ENCODE measurements at regions not wholly inside any gene's neighbourhood (a gene's known extent, or its start where the extent isn't known, plus 50 kb on each side); places are given as distances from the start of the nearest gene placed in this dataset.
"Not testable (repeated sequence)": the region's sequence is repeated elsewhere in the genome, so short reads cannot be mapped to it uniquely, and the experiment has no call there.

- Mint-ChIP-seq H3K4me3 (peak overlapping the region; percentile 43), H3K36me3 (no peaks in the 10 kb centered on the region), H3K9me3 (peaks cover 13% of the 10 kb centered on the region), H3K27ac (peak overlapping the region; percentile 67), H3K4me1 (no peaks in the 10 kb centered on the region), H3K27me3 (ENCODE audit: low read depth) (peaks cover 10% of the 10 kb centered on the region)
- TF ChIP-seq CTCF (IDR thresholded peaks at IDR 0.05; ENCODE audit: unreplicated experiment), result no peak
- DNase-seq (ENCODE audit: low spot score in 2 of 2, unreplicated experiment in 2 of 2), result peak in 1 of 2 experiments; percentile 45
Observed at GRCh38 chrX:989959-990510, 222.4 kb downstream of the CRLF2 start.

GRCh38 chrX:988530-988929, 223.9 kb downstream of the CRLF2 start:
- peaks cover 10% of the 10 kb centered on the region for H3K27me3 Mint-ChIP-seq (ENCODE audit: low read depth)
- H3K4me1 Mint-ChIP-seq; H3K4me3 Mint-ChIP-seq; H3K27ac Mint-ChIP-seq; DNase-seq (ENCODE audit: low spot score in 2 of 2, unreplicated experiment in 2 of 2); H3K36me3 Mint-ChIP-seq: not testable (repeated sequence)
- peaks cover 17% of the 10 kb centered on the region for H3K9me3 Mint-ChIP-seq

GRCh38 chrX:981791-982626, 230.4 kb downstream of the CRLF2 start:
- Mint-ChIP-seq H3K9me3 (peaks cover 10% of the 10 kb centered on the region), H3K27ac (peak overlapping the region; percentile 67), H3K27me3 (ENCODE audit: low read depth) (peaks cover 25% of the 10 kb centered on the region), H3K4me1 (peaks cover 23% of the 10 kb centered on the region), H3K36me3 (no peaks in the 10 kb centered on the region), H3K4me3 (peak overlapping the region; percentile 28)
- no peak for TF ChIP-seq CTCF (IDR thresholded peaks at IDR 0.05; ENCODE audit: unreplicated experiment)
- DNase-seq (ENCODE audit: low spot score in 2 of 2, unreplicated experiment in 2 of 2), result no peak

- H3K4me1 Mint-ChIP-seq, result peaks cover 23% of the 10 kb centered on the region
- H3K27ac Mint-ChIP-seq, result no peak overlapping the region
- H3K9me3 Mint-ChIP-seq, result peaks cover 18% of the 10 kb centered on the region
- peaks cover 25% of the 10 kb centered on the region for H3K27me3 Mint-ChIP-seq (ENCODE audit: low read depth)
- no peak for DNase-seq (ENCODE audit: low spot score in 2 of 2, unreplicated experiment in 2 of 2)
- no peaks in the 10 kb centered on the region for H3K36me3 Mint-ChIP-seq
- no peak for TF ChIP-seq CTCF (IDR thresholded peaks at IDR 0.05; ENCODE audit: unreplicated experiment)
- H3K4me3 Mint-ChIP-seq, result peak overlapping the region; percentile 2
Observed at GRCh38 chrX:980587-981235, 231.7 kb downstream of the CRLF2 start.

GRCh38 chrX:979127-979526, 233.3 kb downstream of the CRLF2 start:
- not testable (repeated sequence) for H3K36me3 Mint-ChIP-seq; H3K4me3 Mint-ChIP-seq; H3K27ac Mint-ChIP-seq; DNase-seq (ENCODE audit: low spot score in 2 of 2, unreplicated experiment in 2 of 2)
- Mint-ChIP-seq H3K27me3 (ENCODE audit: low read depth) (peaks cover 29% of the 10 kb centered on the region), H3K9me3 (peaks cover 14% of the 10 kb centered on the region), H3K4me1 (peaks cover 23% of the 10 kb centered on the region)

- DNase-seq (ENCODE audit: low spot score in 2 of 2, unreplicated experiment in 2 of 2), result no peak
- Mint-ChIP-seq H3K36me3 (no peaks in the 10 kb centered on the region), H3K9me3 (peaks cover 10% of the 10 kb centered on the region), H3K27me3 (ENCODE audit: low read depth) (peaks cover 7% of the 10 kb centered on the region), H3K27ac (no peak overlapping the region), H3K4me1 (no peaks in the 10 kb centered on the region), H3K4me3 (no peak overlapping the region)
- no peak for TF ChIP-seq CTCF (IDR thresholded peaks at IDR 0.05; ENCODE audit: unreplicated experiment)
Observed at GRCh38 chrX:973010-973632, 239.3 kb downstream of the CRLF2 start.
